HEK293 (cell line): ENCODE measurements at regions not wholly inside any gene's neighbourhood (a gene's known extent, or its start where the extent isn't known, plus 50 kb on each side); places are given as distances from the start of the nearest gene placed in this dataset.

Experiments
- CTCF ChIP-seq: fragments of 450-650 bp; formaldehyde crosslinking; IDR thresholded peaks from 2 replicates; pipeline ENCODE4 v1.5.1; 2016; ENCODE audit warnings: missing biosample characterization, missing genetic modification characterization
- ZEB2 ChIP-seq: fragments of 450-650 bp; formaldehyde crosslinking; IDR thresholded peaks from 2 replicates; pipeline ENCODE4 v1.5.1; 2016; ENCODE audit warnings: missing biosample characterization, missing genetic modification characterization
- ZNF2 ChIP-seq: fragments of 450-650 bp; formaldehyde crosslinking; IDR thresholded peaks from 2 replicates; pipeline ENCODE4 v1.5.1; 2016; ENCODE audit warnings: missing biosample characterization, missing genetic modification characterization
- ZNF341 ChIP-seq: fragments of 450-650 bp; formaldehyde crosslinking; IDR thresholded peaks from 2 replicates; pipeline ENCODE4; 2016; ENCODE audit warnings: low read depth, missing biosample characterization, missing genetic modification characterization
- ZNF580 ChIP-seq: fragments of 450-650 bp; formaldehyde crosslinking; IDR thresholded peaks from 2 replicates; pipeline ENCODE4 v1.5.1; 2016; ENCODE audit warnings: missing biosample characterization, missing genetic modification characterization
- ZNF623 ChIP-seq: fragments of 450-650 bp; formaldehyde crosslinking; IDR thresholded peaks from 2 replicates; pipeline ENCODE4 v1.5.1; 2016; ENCODE audit warnings: missing biosample characterization, missing genetic modification characterization

GRCh38 chr20:4435225-4435624, 186.1 kb upstream of the ADRA1D start:
- no peak for TF ChIP-seq ZNF341 (tag by site-specific recombination)
- no peak for TF ChIP-seq CTCF (tag by site-specific recombination)
- no peak for TF ChIP-seq ZNF2 (tag by site-specific recombination)
- no peak for TF ChIP-seq ZEB2 (tag by site-specific recombination)
- no peak for TF ChIP-seq ZNF580 (tag by site-specific recombination)
- no peak for TF ChIP-seq ZNF623 (tag by site-specific recombination)
